ENCODE measurements at regions not wholly inside any gene's neighbourhood (a gene's known extent, or its start where the extent isn't known, plus 50 kb on each side); places are given as distances from the start of the nearest gene placed in this dataset.

DNA sequence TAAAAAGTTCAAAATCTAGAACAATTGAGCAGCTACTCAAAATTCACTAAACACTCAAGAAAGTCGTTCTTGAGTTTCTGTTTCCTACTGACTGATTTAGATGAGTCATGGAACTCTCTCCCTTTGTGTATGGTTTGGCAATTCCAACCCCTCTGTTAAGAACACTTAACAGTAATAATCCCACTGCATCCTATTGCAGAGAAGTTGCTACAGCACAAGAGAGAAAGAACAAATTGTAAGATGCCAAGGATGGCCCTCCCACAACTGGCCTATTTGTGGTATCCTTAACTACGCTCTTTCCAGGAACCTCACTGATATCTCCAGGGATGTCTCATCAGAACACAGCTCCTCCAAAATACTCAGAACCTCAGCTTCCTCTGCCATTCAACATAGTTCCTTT, 701.8 kb upstream of the TENM3 start:
- no peak overlapping the region for H3K4me3 ChIP-seq (ENCODE audit: low read depth, poor library complexity, severe bottlenecking)
- intact Hi-C loops (cut with DNase I; ENCODE audit: low total_unique reads): no loop called here
- WGBS, 2 donors: 84% methylated on average over 2 of the region's 2 CpGs
- TF ChIP-seq CTCF (IDR thresholded peaks at IDR 0.05): no peak
- TF ChIP-seq POLR2A (IDR thresholded peaks at IDR 0.05): no peak
- DNase-seq (ENCODE audit: low spot score in 2 of 2): no peak

- 36 to 44% methylated on average over 9 of the region's 9 CpGs for WGBS, 2 donors
- H3K4me3 ChIP-seq (ENCODE audit: low read depth, poor library complexity, severe bottlenecking): no peak overlapping the region
- no peak for TF ChIP-seq POLR2A (IDR thresholded peaks at IDR 0.05)
- no peak for TF ChIP-seq CTCF (IDR thresholded peaks at IDR 0.05)
- intact Hi-C loops (cut with DNase I; ENCODE audit: low total_unique reads): no loop called here
- no peak for DNase-seq (ENCODE audit: low spot score in 2 of 2)
Measured at GRCh38 chr4:181548873-181549575, 694.2 kb upstream of the TENM3 start.

DNA sequence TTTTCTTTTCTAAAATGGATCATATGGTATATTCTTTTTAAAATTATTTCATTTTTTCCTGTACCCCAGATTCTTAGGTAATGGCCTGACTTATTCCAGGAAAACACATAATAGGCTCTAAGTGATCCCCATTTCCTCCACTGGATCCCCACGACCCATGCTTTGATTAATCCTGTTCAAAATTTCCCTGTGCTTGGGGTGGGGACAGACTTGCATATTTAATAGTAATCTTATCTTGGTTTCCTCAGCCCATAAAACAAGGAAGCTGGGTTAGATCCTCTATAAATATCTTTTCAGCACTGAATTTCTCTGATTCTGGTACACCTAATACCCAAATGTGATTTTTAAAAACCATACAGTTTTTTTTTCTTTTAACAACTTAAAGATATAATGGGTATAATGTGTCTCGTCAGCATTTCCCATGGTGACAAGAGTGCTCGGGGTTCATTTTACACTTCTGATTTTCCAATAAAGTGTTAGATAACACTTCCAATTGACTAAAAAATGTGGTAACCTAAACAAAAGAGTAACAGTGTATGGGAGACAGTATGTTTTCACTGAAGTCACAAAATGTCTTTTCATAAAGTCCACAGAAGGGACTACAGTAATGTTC, 693.5 kb upstream of the TENM3 start:
- TF ChIP-seq POLR2A (IDR thresholded peaks at IDR 0.05): no peak
- TF ChIP-seq CTCF (IDR thresholded peaks at IDR 0.05): no peak
- 73 to 78% methylated on average over 3 of the region's 3 CpGs for WGBS, 2 donors

GRCh38 chr4:181550381-181550780, 692.8 kb upstream of the TENM3 start:
- WGBS, 2 donors: 47 to 97% methylated on average over 1 of the region's 1 CpG
- H3K4me3 ChIP-seq (ENCODE audit: low read depth, poor library complexity, severe bottlenecking): no peak overlapping the region
- TF ChIP-seq POLR2A (IDR thresholded peaks at IDR 0.05) (no peak), CTCF (IDR thresholded peaks at IDR 0.05) (no peak)
- DNase-seq (ENCODE audit: low spot score in 2 of 2): no peak
- intact Hi-C loops (cut with DNase I; ENCODE audit: low total_unique reads): no loop called here

More for the DNA sequence above, 693.5 kb upstream of the TENM3 start:
- no peak overlapping the region for H3K4me3 ChIP-seq (ENCODE audit: low read depth, poor library complexity, severe bottlenecking)
- no peak for DNase-seq (ENCODE audit: low spot score in 2 of 2)
- intact Hi-C loops (cut with DNase I; ENCODE audit: low total_unique reads): no loop called here

DNA sequence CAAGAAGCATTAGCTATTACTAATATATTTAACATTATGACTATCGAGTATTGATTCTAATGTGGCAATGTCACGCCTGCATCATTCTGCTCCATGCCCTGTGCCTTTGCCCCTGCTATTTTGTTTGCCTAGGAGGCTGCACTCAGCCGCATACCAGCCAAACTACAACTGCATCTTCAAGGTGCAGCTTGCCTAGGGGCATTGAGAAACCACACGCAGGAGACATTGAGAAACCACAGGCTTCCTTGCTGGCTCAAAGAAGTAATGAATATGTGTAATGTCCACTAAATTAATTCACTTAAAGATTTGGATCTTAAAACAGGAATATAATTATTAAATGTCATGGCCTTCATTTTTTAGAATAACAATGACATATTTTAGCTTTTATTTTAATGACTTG, 683.6 kb upstream of the TENM3 start:
- H3K4me3 ChIP-seq (ENCODE audit: low read depth, poor library complexity, severe bottlenecking): no peak overlapping the region
- no peak for DNase-seq (ENCODE audit: low spot score in 2 of 2)
- 61 to 62% methylated on average over 4 of the region's 4 CpGs for WGBS, 2 donors
- intact Hi-C loops (cut with DNase I; ENCODE audit: low total_unique reads): no loop called here
- no peak for TF ChIP-seq CTCF (IDR thresholded peaks at IDR 0.05)
- no peak for TF ChIP-seq POLR2A (IDR thresholded peaks at IDR 0.05)
